ENCODE measurements at regions not wholly inside any gene's neighbourhood (a gene's known extent, or its start where the extent isn't known, plus 50 kb on each side); places are given as distances from the start of the nearest gene placed in this dataset.

- Histone ChIP-seq H2BK15ac (ENCODE audit: low read length) (no peak overlapping the region), H3K79me1 (ENCODE audit: low read depth, low read length) (no peaks in the 10 kb centered on the region), H3K9ac (replicated peaks in 1 of 4; ENCODE audit: extremely low read depth in 1 of 4, low read depth in 3 of 4, low read length in 3 of 4) (no peak overlapping the region), H3K18ac (ENCODE audit: extremely low read depth, low read length) (no peak overlapping the region), H2AK5ac (ENCODE audit: low read depth, low read length) (no peak overlapping the region), H3K4me1 (replicated peaks in 1 of 4; ENCODE audit: control insufficient read depth in 3 of 4, insufficient read depth in 4 of 4, low read length in 3 of 4) (peaks cover 0 to 8% (median 5%) of the 10 kb centered on the region in 4 experiments; a peak in 6 of 7 replicates), H2BK120ac (replicated peaks; ENCODE audit: low read depth, low read length) (no peak overlapping the region), H3K23me2 (ENCODE audit: low read depth, low read length) (no peaks in the 10 kb centered on the region), H3K9me3 (ENCODE audit: insufficient read depth in 2 of 2, low read depth in 1 of 2, low read length in 1 of 2) (no peaks in the 10 kb centered on the region), H2BK12ac (ENCODE audit: low read depth, low read length) (no peak overlapping the region), H2AFZ (ENCODE audit: low read length) (no peak overlapping the region), H3K4me3 (ENCODE audit: extremely low read depth in 1 of 4, insufficient read depth in 2 of 4, low read depth in 3 of 4, low read length in 4 of 4) (no peak overlapping the region), H4K20me1 (replicated peaks in 1 of 2; ENCODE audit: control insufficient read depth in 1 of 2, insufficient read depth in 2 of 2, low read length in 2 of 2) (no peaks in the 10 kb centered on the region), H3K4me2 (ENCODE audit: insufficient read depth in 1 of 2, low read depth in 2 of 2, low read length in 2 of 2) (no peak overlapping the region), H3K14ac (ENCODE audit: insufficient read length) (no peak overlapping the region), H4K91ac (replicated peaks; ENCODE audit: insufficient read length, low read length) (no peak overlapping the region), H3K23ac (ENCODE audit: insufficient read length) (no peak overlapping the region), H3K4ac (replicated peaks; ENCODE audit: insufficient read length, low read depth, low read length) (no peak overlapping the region), H3K27me3 (replicated peaks in 1 of 4; ENCODE audit: control insufficient read depth in 3 of 4, extremely low read depth in 1 of 4, insufficient read depth in 3 of 4, low read length in 3 of 4) (no peaks in the 10 kb centered on the region), H3K79me2 (ENCODE audit: control insufficient read depth in 1 of 2, insufficient read depth in 2 of 2, low read length in 2 of 2) (no peaks in the 10 kb centered on the region), H2BK5ac (ENCODE audit: low read depth, low read length) (no peak overlapping the region), H3K36me3 (ENCODE audit: control insufficient read depth in 2 of 4, insufficient read depth in 4 of 4, low read length in 3 of 4) (no peaks in the 10 kb centered on the region), H4K8ac (ENCODE audit: extremely low read depth, insufficient read depth, low read length) (no peak overlapping the region), H2BK20ac (ENCODE audit: low read length) (no peak overlapping the region), H4K5ac (ENCODE audit: insufficient read length, low read depth, low read length) (no peak overlapping the region), H3K27ac (ENCODE audit: low read depth, low read length) (no peak overlapping the region), H3K56ac (replicated peaks; ENCODE audit: insufficient read length, low read depth, low read length) (no peak overlapping the region)
- DNase-seq (ENCODE audit: low read depth in 1 of 2, low spot score in 2 of 2): no peak
- no peak for FAIRE-seq
- no peak for TF ChIP-seq GTF2F1 (IDR thresholded peaks at IDR 0.05; ENCODE audit: borderline replicate concordance, low read depth, low read length)
- no peak for TF ChIP-seq RNF2 (IDR thresholded peaks at IDR 0.05; ENCODE audit: borderline replicate concordance, low read depth, low read length, missing control alignments, poor library complexity, severe bottlenecking)
- no peak for TF ChIP-seq RAD21 (IDR thresholded peaks at IDR 0.05 in 1 of 2, conservative IDR thresholded peaks at IDR 0.05 in 1 of 2; ENCODE audit: low read depth in 2 of 2, low read length in 2 of 2)
- no peak for TF ChIP-seq SP2 (IDR thresholded peaks at IDR 0.05; ENCODE audit: low read length)
- no peak for TF ChIP-seq SIRT6 (IDR thresholded peaks at IDR 0.05; ENCODE audit: low read length)
- no peak for TF ChIP-seq RFX5 (IDR thresholded peaks at IDR 0.05; ENCODE audit: borderline replicate concordance, low read depth, low read length)
- no peak for TF ChIP-seq EP300 (IDR thresholded peaks at IDR 0.05; ENCODE audit: borderline replicate concordance in 1 of 2, low read depth in 2 of 2, low read length in 2 of 2)
- TF ChIP-seq TCF12 (IDR thresholded peaks at IDR 0.05; ENCODE audit: low read depth, low read length): no peak
- TF ChIP-seq SP1 (IDR thresholded peaks at IDR 0.05; ENCODE audit: low read depth, low read length): no peak
- no peak for TF ChIP-seq ATF2 (IDR thresholded peaks at IDR 0.05; ENCODE audit: low read length)
- no peak for TF ChIP-seq PHF8 (conservative IDR thresholded peaks at IDR 0.05; ENCODE audit: low read depth, low read length)
- no peak for TF ChIP-seq ATF3 (IDR thresholded peaks at IDR 0.05; ENCODE audit: insufficient read depth, low read depth, low read length)
- POLR2A ChIA-PET (ENCODE audit: partially characterized antibody): no interaction called here
- CTCF ChIA-PET (ENCODE audit: partially characterized antibody): no interaction called here
Observed at GRCh38 chr13:68028701-68029100, 798.6 kb upstream of the PCDH9 start.

All from H1 (cell line).